ENCODE measurements at regions not wholly inside any gene's neighbourhood (a gene's known extent, or its start where the extent isn't known, plus 50 kb on each side); places are given as distances from the start of the nearest gene placed in this dataset.

- DNase-seq (ENCODE audit: extremely low spot score): no peak
- TF ChIP-seq FOXA1 (IDR thresholded peaks at IDR 0.05): no peak
- no peak for TF ChIP-seq NFRKB (IDR thresholded peaks at IDR 0.05)
- TF ChIP-seq TARDBP (IDR thresholded peaks at IDR 0.05): no peak
- no peak for TF ChIP-seq BHLHE40 (IDR thresholded peaks at IDR 0.05; ENCODE audit: borderline replicate concordance)
- TF ChIP-seq HDGF (IDR thresholded peaks at IDR 0.05; ENCODE audit: borderline replicate concordance): no peak
- no peak for TF ChIP-seq SP1 (IDR thresholded peaks at IDR 0.05)
- TF ChIP-seq L3MBTL2 (conservative IDR thresholded peaks at IDR 0.05): no peak
- TF ChIP-seq ELF4 (IDR thresholded peaks at IDR 0.05): no peak
- TF ChIP-seq FOXM1 (IDR thresholded peaks at IDR 0.05; ENCODE audit: borderline replicate concordance): no peak
- no peak for TF ChIP-seq LEF1 (IDR thresholded peaks at IDR 0.05; ENCODE audit: borderline replicate concordance)
- no peak for TF ChIP-seq CTBP1 (IDR thresholded peaks at IDR 0.05; ENCODE audit: borderline replicate concordance)
- TF ChIP-seq PKNOX1 (IDR thresholded peaks at IDR 0.05): no peak
- TF ChIP-seq ARNT (IDR thresholded peaks at IDR 0.05): no peak
- POLR2A ChIA-PET: no interaction called here
- CTCF ChIA-PET: no interaction called here
These were observed 290.2 kb upstream of the SP4 start for GRCh38 chr7:21137640-21138039.

GRCh38 chr7:21140622-21141021, 287.3 kb upstream of the SP4 start:
- ChIA-PET CTCF (no interaction called here), POLR2A (no interaction called here)
- TF ChIP-seq ARNT (IDR thresholded peaks at IDR 0.05) (no peak), SUZ12 (IDR thresholded peaks at IDR 0.05) (no peak), LEF1 (IDR thresholded peaks at IDR 0.05; ENCODE audit: borderline replicate concordance) (no peak), ELF4 (IDR thresholded peaks at IDR 0.05) (no peak), FOXK2 (IDR thresholded peaks at IDR 0.05) (no peak), PKNOX1 (IDR thresholded peaks at IDR 0.05) (no peak), L3MBTL2 (conservative IDR thresholded peaks at IDR 0.05) (no peak), HDGF (IDR thresholded peaks at IDR 0.05; ENCODE audit: borderline replicate concordance) (no peak), TARDBP (IDR thresholded peaks at IDR 0.05) (no peak)
- DNase-seq (ENCODE audit: extremely low spot score): no peak

GRCh38 chr7:21141476-21141875, 286.4 kb upstream of the SP4 start:
- ChIA-PET CTCF (no interaction called here), POLR2A (no interaction called here)
- DNase-seq (ENCODE audit: extremely low spot score): no peak
- no peak for TF ChIP-seq SUZ12 (IDR thresholded peaks at IDR 0.05)
- TF ChIP-seq L3MBTL2 (conservative IDR thresholded peaks at IDR 0.05): no peak
- TF ChIP-seq BHLHE40 (IDR thresholded peaks at IDR 0.05; ENCODE audit: borderline replicate concordance): no peak
- no peak for TF ChIP-seq CTBP1 (IDR thresholded peaks at IDR 0.05; ENCODE audit: borderline replicate concordance)
- TF ChIP-seq LEF1 (IDR thresholded peaks at IDR 0.05; ENCODE audit: borderline replicate concordance): no peak
- TF ChIP-seq ZNF384 (IDR thresholded peaks at IDR 0.05): no peak
- TF ChIP-seq FOXK2 (IDR thresholded peaks at IDR 0.05): no peak
- TF ChIP-seq HDGF (IDR thresholded peaks at IDR 0.05; ENCODE audit: borderline replicate concordance): no peak
- TF ChIP-seq ELF4 (IDR thresholded peaks at IDR 0.05): no peak

GRCh38 chr7:21142081-21142480, 285.8 kb upstream of the SP4 start:
- DNase-seq (ENCODE audit: extremely low spot score): no peak
- ChIA-PET CTCF (no interaction called here), POLR2A (no interaction called here)
- TF ChIP-seq PKNOX1 (IDR thresholded peaks at IDR 0.05) (no peak), ARNT (IDR thresholded peaks at IDR 0.05) (no peak), LEF1 (IDR thresholded peaks at IDR 0.05; ENCODE audit: borderline replicate concordance) (no peak), CTBP1 (IDR thresholded peaks at IDR 0.05; ENCODE audit: borderline replicate concordance) (no peak), SP1 (IDR thresholded peaks at IDR 0.05) (no peak), TARDBP (IDR thresholded peaks at IDR 0.05) (no peak), NFRKB (IDR thresholded peaks at IDR 0.05) (no peak), ELF4 (IDR thresholded peaks at IDR 0.05) (no peak), ZNF384 (IDR thresholded peaks at IDR 0.05) (no peak), BHLHE40 (IDR thresholded peaks at IDR 0.05; ENCODE audit: borderline replicate concordance) (no peak), HDGF (IDR thresholded peaks at IDR 0.05; ENCODE audit: borderline replicate concordance) (no peak), FOXK2 (IDR thresholded peaks at IDR 0.05) (no peak)

DNA sequence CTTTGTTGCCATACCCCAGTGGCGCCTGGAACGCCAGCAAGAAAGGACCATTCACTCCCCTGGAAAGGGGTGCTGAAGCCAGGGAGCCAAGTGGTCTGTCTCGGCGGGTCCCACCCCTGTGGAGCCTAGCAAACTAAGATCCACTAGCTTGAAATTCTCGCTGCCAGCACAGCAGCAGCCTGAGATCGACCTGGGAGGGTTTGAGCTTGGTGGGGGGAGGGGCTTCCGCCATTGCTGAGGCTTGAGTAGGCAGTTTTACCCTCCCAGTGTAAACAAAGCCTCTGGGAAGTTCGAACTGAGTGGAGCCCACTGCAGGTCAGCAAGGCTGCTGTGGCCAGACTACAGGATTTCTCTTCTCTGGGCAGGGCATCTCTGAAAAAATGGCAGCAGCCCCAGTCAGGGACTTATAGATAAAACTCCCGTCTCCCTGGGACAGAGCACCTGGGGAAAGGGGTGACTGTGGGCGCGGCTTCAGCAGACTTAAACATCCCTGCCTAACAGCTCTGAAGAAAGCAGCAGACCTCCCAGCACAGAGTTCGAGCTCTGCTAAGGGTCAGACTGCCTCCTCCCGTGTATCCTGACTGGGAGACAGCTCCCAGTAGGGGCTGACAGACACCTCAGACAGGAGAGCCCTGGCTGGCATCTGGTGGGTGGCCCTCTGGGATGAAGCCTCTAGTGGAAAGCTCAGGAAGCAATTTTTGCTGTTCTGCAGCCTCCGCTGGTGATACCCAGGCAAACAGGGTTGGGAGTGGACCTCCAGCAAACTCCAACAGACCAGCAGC, 281.1 kb upstream of the SP4 start:
- TF ChIP-seq ZNF384 (IDR thresholded peaks at IDR 0.05) (no peak), FOXA1 (IDR thresholded peaks at IDR 0.05) (no peak), HDGF (IDR thresholded peaks at IDR 0.05; ENCODE audit: borderline replicate concordance) (no peak), ELF4 (IDR thresholded peaks at IDR 0.05) (no peak), L3MBTL2 (conservative IDR thresholded peaks at IDR 0.05) (no peak), NFRKB (IDR thresholded peaks at IDR 0.05) (no peak), PKNOX1 (IDR thresholded peaks at IDR 0.05) (no peak), BHLHE40 (IDR thresholded peaks at IDR 0.05; ENCODE audit: borderline replicate concordance) (no peak), SP1 (IDR thresholded peaks at IDR 0.05) (no peak), FOXK2 (IDR thresholded peaks at IDR 0.05) (no peak), FOXM1 (IDR thresholded peaks at IDR 0.05; ENCODE audit: borderline replicate concordance) (no peak), LEF1 (IDR thresholded peaks at IDR 0.05; ENCODE audit: borderline replicate concordance) (no peak), TARDBP (IDR thresholded peaks at IDR 0.05) (no peak)
- ChIA-PET CTCF (no interaction called here), POLR2A (no interaction called here)
- no peak for DNase-seq (ENCODE audit: extremely low spot score)
